GM13977 (cell line): ENCODE measurements at regions not wholly inside any gene's neighbourhood (a gene's known extent, or its start where the extent isn't known, plus 50 kb on each side); places are given as distances from the start of the nearest gene placed in this dataset.

Experiments used
- DNase-seq: peaks from one replicate; pipeline ENCODE4 v3.0.0; 2012; ENCODE audit warnings: low spot score
- in situ Hi-C: fragments of 300-500 bp; cut with MboI; formaldehyde crosslinking; loops from one replicate; pipeline ENCODE4 v1.12.0; 2022; ENCODE audit warnings: low sequenced_read_pairs, low pct_unique_long_range_greater_than_20kb, mixed read lengths, inconsistent platforms; ENCODE audit not compliant: unreplicated experiment
- TF ChIP-seq, protein P1 (sequence below): IDR thresholded peaks from 2 replicates; pipeline ENCODE4 v1.5.1; 2012; ENCODE audit warnings: mild to moderate bottlenecking, control low read depth; ENCODE audit not compliant: insufficient read depth; ENCODE audit errors: extremely low read depth, missing control alignments

DNA sequence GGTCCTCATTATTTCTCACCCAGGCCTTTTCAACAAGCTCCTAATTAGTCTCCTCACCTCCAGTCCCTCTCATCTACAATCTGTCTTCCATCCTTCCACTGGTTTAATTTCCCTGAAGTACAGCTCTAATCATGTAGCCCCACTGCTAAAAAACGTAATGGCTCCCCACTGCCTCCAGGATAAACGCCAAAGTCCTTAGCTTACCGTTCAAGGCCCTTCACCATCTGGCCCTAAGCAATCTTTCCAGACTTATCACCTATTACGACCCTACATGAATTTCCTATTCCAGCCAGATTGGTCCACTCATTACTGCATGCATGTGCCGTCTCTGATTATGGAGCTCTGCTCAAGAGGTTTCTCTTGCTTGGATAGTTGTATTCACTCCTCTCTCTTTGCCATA is 83.1 kb upstream of the DAB1 start:
- DNase-seq = no peak

DNA sequence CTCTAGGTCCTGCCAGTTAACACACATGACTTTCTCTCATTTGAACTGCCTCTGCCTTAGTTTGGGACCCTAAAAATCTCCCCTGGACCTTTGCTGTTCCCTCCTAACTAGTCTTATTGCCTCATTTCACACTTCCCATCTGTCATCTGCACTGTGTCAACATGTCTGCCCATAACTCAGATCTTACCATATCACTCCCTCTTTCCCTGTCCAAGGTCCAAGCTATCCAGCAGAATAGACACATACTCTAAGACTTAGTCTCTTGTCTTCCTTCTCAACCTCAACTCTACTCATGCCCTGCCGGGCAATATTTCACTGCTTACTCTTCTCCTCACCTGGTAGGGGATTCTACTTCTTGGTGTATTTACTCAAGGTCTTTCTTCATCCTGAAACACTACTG is 79.5 kb upstream of the DAB1 start:
- DNase-seq = no peak
- TF ChIP-seq, protein P1, sequence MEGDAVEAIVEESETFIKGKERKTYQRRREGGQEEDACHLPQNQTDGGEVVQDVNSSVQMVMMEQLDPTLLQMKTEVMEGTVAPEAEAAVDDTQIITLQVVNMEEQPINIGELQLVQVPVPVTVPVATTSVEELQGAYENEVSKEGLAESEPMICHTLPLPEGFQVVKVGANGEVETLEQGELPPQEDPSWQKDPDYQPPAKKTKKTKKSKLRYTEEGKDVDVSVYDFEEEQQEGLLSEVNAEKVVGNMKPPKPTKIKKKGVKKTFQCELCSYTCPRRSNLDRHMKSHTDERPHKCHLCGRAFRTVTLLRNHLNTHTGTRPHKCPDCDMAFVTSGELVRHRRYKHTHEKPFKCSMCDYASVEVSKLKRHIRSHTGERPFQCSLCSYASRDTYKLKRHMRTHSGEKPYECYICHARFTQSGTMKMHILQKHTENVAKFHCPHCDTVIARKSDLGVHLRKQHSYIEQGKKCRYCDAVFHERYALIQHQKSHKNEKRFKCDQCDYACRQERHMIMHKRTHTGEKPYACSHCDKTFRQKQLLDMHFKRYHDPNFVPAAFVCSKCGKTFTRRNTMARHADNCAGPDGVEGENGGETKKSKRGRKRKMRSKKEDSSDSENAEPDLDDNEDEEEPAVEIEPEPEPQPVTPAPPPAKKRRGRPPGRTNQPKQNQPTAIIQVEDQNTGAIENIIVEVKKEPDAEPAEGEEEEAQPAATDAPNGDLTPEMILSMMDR = no peak
- in situ Hi-C loops = no loop called here

More for the DNA sequence above, 83.1 kb upstream of the DAB1 start:
- in situ Hi-C loops = no loop called here
- TF ChIP-seq, protein P1 = no peak

DNA sequence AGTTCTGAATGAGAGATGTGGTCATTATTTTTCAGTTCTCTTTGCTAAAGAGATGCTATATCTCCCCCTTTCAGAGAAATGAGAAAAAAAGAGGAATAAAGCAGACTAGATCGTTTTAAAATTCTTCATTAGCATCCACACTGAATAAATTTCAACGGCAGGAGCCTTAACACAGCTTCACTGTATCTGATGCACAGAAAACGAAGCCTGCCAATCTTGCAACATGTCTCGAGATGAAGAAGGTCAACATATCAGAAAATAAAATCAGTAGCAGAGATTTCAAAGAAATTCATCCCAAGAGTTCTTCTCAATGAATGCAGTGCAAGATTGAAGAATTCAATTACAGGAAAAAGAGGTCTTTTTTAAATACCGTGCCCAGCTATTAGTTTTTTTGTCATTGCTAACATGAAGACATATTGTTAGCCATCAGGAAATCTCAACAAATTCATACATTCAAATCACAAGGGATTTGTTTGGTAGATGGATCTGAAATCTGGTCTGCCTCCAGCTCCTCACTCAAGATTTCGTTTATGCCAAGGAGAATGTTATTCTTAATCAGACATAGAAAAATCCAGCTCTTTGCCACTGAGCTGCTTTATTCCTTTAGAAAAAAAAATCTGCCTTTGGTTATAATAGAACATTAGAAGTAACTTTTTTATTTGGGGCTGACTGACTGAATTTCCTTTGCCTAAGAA is 76.4 kb upstream of the DAB1 start:
- TF ChIP-seq, protein P1 = no peak
- in situ Hi-C loops = no loop called here
- no peak for DNase-seq

DNA sequence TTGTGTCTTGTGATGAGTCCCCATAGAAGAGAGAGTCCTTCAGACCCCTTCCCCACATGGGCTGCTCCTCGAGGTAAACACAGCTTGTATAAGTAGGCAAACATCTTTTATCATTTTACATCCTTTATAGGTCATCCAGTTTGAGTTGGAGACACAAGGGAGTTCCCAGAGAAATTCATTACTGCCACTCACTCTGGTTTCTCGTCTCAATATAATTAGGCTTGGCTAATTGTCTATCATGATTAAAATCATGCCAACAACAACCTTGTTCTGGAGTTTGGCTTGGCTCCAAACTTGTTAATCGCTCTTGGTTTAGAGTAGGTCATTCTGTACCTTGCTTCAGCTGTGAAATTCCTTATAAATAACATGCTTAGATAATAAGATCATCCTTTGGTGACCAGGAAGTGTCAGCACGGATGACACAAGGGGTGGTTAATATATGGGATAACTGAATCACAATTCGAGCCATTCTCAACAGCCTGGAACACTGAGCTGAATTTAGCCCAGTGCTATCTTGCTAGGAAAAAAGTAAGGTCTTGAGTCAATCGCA is 70.7 kb upstream of the DAB1 start:
- no peak for DNase-seq
- TF ChIP-seq, protein P1 = no peak
- in situ Hi-C loops = no loop called here

DNA sequence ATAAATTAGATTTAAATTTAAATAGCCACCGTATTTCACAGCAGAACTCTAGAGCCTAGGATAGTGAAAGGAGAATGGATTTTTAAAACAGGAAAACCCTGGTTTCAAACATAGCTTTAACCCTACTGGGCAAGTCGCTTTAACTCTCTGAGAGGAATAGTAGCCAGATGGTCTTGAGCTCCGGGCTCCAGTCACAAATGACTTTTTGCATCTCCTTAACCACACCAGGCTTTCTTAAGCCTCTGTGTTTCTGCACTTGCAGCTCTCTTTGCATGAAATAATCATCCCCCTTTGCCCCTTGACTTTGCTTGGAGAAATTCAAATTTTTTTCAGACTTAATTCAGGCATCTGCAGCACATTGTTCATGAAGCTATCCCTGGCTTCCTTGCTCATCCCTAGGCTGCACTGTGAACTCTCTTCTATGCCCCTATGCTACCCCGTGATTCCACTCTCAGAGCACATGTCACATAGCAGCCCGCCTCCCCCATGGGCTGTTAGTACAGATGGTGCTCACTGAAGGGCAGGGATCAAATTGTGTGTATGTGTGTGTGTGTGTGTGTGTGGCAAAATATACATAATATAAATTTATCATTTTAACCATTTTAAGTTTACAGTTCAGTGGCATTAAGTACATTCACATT is 68.8 kb upstream of the DAB1 start:
- in situ Hi-C loops = no loop called here
- TF ChIP-seq, protein P1 = no peak
- no peak for DNase-seq

DNA sequence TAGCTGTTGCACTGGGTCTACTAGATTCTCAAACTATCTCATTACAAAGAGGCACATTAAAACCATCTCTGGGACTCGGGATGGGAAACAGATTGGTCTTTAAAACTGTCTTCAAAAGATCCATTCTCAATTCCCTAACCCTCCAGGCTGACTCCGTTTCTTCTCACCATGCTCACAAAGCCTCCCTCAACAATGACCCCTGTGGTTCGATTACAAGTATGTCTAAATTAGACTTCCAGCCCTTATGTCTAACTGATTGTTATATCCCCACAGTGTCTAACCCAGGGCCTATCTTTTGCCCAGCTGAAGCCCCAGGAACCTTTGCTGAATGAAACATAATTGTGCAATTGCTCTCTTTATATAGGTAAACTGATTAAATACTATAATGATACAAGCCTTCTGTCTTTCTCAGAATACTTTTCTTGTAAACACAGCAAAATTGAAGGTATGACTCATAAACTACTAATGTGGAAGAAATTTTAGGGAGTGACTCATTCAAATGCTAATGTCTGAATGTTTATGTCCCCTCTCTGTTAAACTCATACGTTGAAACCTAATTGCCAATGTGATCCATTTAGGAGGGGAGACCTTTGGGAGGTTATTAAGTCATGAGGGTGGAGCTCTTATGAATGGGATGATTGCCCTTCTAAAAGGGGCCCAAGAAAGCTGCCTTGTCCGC is 65.6 kb upstream of the DAB1 start:
- TF ChIP-seq, protein P1 = no peak
- DNase-seq = no peak
- in situ Hi-C loops = no loop called here
